ENCODE measurements at regions not wholly inside any gene's neighbourhood (a gene's known extent, or its start where the extent isn't known, plus 50 kb on each side); places are given as distances from the start of the nearest gene placed in this dataset.

DNA sequence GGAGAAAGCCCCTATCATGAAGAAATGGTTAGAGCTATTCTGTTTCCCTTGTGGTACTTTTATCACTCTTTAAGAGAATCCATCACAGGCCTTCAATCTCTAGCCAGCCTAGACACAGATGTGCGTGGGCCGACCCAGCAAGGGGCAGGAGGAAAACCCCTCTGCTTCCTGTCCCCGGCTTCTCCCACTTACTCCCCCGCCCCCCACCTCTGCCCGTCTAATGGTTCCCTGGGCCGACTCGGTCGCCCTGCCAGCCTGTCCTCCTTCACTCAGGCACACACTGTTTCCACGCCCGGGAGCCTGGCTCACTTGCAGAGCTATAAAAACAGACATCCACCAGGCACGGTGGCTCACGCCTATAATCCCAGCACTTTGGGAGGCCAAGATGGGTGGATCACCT is 58.3 kb upstream of the TFRC start:
- no peak for TF ChIP-seq ZNF121 (tag by site-specific recombination; IDR thresholded peaks at IDR 0.05)
- TF ChIP-seq ZNF140 (tag by site-specific recombination; IDR thresholded peaks at IDR 0.05), result no peak
- TF ChIP-seq, protein P1, sequence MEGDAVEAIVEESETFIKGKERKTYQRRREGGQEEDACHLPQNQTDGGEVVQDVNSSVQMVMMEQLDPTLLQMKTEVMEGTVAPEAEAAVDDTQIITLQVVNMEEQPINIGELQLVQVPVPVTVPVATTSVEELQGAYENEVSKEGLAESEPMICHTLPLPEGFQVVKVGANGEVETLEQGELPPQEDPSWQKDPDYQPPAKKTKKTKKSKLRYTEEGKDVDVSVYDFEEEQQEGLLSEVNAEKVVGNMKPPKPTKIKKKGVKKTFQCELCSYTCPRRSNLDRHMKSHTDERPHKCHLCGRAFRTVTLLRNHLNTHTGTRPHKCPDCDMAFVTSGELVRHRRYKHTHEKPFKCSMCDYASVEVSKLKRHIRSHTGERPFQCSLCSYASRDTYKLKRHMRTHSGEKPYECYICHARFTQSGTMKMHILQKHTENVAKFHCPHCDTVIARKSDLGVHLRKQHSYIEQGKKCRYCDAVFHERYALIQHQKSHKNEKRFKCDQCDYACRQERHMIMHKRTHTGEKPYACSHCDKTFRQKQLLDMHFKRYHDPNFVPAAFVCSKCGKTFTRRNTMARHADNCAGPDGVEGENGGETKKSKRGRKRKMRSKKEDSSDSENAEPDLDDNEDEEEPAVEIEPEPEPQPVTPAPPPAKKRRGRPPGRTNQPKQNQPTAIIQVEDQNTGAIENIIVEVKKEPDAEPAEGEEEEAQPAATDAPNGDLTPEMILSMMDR (tag by site-specific recombination; IDR thresholded peaks at IDR 0.05), result no peak
- TF ChIP-seq, protein P2, sequence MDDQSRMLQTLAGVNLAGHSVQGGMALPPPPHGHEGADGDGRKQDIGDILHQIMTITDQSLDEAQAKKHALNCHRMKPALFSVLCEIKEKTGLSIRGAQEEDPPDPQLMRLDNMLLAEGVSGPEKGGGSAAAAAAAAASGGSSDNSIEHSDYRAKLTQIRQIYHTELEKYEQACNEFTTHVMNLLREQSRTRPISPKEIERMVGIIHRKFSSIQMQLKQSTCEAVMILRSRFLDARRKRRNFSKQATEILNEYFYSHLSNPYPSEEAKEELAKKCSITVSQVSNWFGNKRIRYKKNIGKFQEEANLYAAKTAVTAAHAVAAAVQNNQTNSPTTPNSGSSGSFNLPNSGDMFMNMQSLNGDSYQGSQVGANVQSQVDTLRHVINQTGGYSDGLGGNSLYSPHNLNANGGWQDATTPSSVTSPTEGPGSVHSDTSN (CRISPR knock-in tag; IDR thresholded peaks at IDR 0.05), result no peak
- TF ChIP-seq, protein P3, sequence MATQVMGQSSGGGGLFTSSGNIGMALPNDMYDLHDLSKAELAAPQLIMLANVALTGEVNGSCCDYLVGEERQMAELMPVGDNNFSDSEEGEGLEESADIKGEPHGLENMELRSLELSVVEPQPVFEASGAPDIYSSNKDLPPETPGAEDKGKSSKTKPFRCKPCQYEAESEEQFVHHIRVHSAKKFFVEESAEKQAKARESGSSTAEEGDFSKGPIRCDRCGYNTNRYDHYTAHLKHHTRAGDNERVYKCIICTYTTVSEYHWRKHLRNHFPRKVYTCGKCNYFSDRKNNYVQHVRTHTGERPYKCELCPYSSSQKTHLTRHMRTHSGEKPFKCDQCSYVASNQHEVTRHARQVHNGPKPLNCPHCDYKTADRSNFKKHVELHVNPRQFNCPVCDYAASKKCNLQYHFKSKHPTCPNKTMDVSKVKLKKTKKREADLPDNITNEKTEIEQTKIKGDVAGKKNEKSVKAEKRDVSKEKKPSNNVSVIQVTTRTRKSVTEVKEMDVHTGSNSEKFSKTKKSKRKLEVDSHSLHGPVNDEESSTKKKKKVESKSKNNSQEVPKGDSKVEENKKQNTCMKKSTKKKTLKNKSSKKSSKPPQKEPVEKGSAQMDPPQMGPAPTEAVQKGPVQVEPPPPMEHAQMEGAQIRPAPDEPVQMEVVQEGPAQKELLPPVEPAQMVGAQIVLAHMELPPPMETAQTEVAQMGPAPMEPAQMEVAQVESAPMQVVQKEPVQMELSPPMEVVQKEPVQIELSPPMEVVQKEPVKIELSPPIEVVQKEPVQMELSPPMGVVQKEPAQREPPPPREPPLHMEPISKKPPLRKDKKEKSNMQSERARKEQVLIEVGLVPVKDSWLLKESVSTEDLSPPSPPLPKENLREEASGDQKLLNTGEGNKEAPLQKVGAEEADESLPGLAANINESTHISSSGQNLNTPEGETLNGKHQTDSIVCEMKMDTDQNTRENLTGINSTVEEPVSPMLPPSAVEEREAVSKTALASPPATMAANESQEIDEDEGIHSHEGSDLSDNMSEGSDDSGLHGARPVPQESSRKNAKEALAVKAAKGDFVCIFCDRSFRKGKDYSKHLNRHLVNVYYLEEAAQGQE (tag by site-specific recombination; IDR thresholded peaks at IDR 0.05), result no peak
- TF ChIP-seq SP2 (tag by site-specific recombination; IDR thresholded peaks at IDR 0.05), result no peak

Measured in HEK293 (cell line).